GM12892 (cell line): ENCODE measurements at regions not wholly inside any gene's neighbourhood (a gene's known extent, or its start where the extent isn't known, plus 50 kb on each side); places are given as distances from the start of the nearest gene placed in this dataset.

ENCODE experiments used
- POLR2A ChIP-seq: IDR thresholded peaks from 2 replicates; pipeline ENCODE4 v1.6.1; 2011; ENCODE audit warnings: low read depth, low read length, control low read depth
- POLR2AphosphoS5 ChIP-seq: IDR thresholded peaks from 2 replicates; pipeline ENCODE4 v1.6.1; 2011; ENCODE audit warnings: low read depth, low read length, control low read depth
- TAF1 ChIP-seq: IDR thresholded peaks from 2 replicates; pipeline ENCODE4 v1.6.1; 2011; ENCODE audit warnings: low read depth, mild to moderate bottlenecking, control low read depth, low read length, borderline replicate concordance

DNA sequence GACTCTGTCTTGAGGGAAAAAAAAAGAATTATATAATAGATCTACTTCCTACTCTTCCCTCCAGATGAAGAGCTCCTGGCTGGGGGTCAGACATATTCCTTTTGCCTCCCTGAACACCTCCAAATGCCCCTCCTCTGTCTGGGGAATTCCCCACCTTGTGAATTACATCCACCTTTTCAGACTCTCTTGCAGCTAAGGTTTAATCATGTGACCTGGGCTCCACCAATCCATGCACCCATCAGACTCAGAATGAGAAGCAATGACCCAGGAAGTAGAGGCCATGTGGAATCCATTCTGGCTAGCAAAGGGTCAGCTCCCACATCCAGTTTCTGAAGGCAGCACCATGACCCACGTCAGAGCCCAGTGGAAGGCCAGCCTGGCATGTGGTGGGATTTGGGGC, 93.6 kb upstream of the CUX1 start:
- no peak for TF ChIP-seq TAF1
- no peak for TF ChIP-seq POLR2A
- no peak for TF ChIP-seq POLR2AphosphoS5
